OCI-LY3 (cell line): ENCODE measurements at regions not wholly inside any gene's neighbourhood (a gene's known extent, or its start where the extent isn't known, plus 50 kb on each side); places are given as distances from the start of the nearest gene placed in this dataset.

Source experiments
- H2AFZ ChIP-seq: fragments of 200-600, 300-600 bp; shearing (Covaris generic); 2 replicates; pipeline ENCODE4 v1.6.0; 2014; ENCODE audit warnings: antibody characterized with exemption, low read depth, low read length
- H3K27ac ChIP-seq: fragments of 200-600, 300-600 bp; sonication (generic); 2 replicates; pipeline ENCODE4 v1.5.1; 2014; ENCODE audit warnings: mild to moderate bottlenecking, low read length, moderate library complexity, mixed read lengths
- H3K27me3 ChIP-seq: fragments of 200-600, 300-600 bp; sonication (generic); 2 replicates; pipeline ENCODE4 v1.6.1; 2014; ENCODE audit warnings: low read depth, low read length, mixed read lengths
- H3K36me3 ChIP-seq: fragments of 200-600, 300-600 bp; sonication (generic); replicated peaks from 2 replicates; pipeline ENCODE3; 2014; ENCODE audit warnings: low read depth, low read length, mixed read lengths
- H3K4me1 ChIP-seq: fragments of 300-600, 200-600 bp; sonication (generic); 2 replicates; pipeline ENCODE4 v1.6.1; 2014; ENCODE audit warnings: low read length, mixed read lengths
- H3K4me2 ChIP-seq: fragments of 200-600, 300-600 bp; sonication (generic); 2 replicates; pipeline ENCODE4 v1.6.1; 2014; ENCODE audit warnings: low read length, mixed read lengths
- H3K4me3 ChIP-seq: fragments of 300-600, 200-600 bp; sonication (generic); 2 replicates; pipeline ENCODE4 v1.5.1; 2014; ENCODE audit warnings: antibody characterized with exemption, mild to moderate bottlenecking, low read length, moderate library complexity
- H3K79me2 ChIP-seq: fragments of 300-600, 200-600 bp; shearing (Covaris generic); 2 replicates; pipeline ENCODE4 v1.6.1; 2014; ENCODE audit warnings: mild to moderate bottlenecking, low read length, mixed read lengths
- H3K9ac ChIP-seq: fragments of 300-600, 200-600 bp; shearing (Covaris generic); 2 replicates; pipeline ENCODE4 v1.6.0; 2014; ENCODE audit warnings: mild to moderate bottlenecking, low read length, moderate library complexity
- H3K9me3 ChIP-seq: fragments of 200-600, 300-600 bp; shearing (Covaris generic); 2 replicates; pipeline ENCODE4 v1.6.1; 2014; ENCODE audit warnings: low read length, mixed read lengths; ENCODE audit not compliant: insufficient read depth
- H4K20me1 ChIP-seq: fragments of 200-600, 300-600 bp; sonication (generic); 2 replicates; pipeline ENCODE4 v1.6.1; 2016; ENCODE audit warnings: low read length, mixed read lengths; ENCODE audit not compliant: insufficient read depth
- CTCF ChIP-seq: fragments of 200-600, 300-600 bp; sonication (generic); IDR thresholded peaks from 2 replicates; pipeline ENCODE4 v1.5.1; 2014; ENCODE audit warnings: antibody characterized with exemption, low read length, low read depth
- EZH2phosphoT487 ChIP-seq: fragments of 200-600 bp; shearing (Covaris generic); IDR thresholded peaks from 2 replicates; pipeline ENCODE4 v1.6.1; 2018; ENCODE audit warnings: antibody characterized with exemption, mixed run types, low read depth

- no peak overlapping the region for H3K9ac ChIP-seq
- no peak overlapping the region for H3K27ac ChIP-seq
- peak overlapping the region; percentile 67; the same call in 1 of the 2 replicates for H3K4me2 ChIP-seq
- no peaks in the 10 kb centered on the region for H3K36me3 ChIP-seq
- H3K9me3 ChIP-seq, result no peaks in the 10 kb centered on the region
- H3K79me2 ChIP-seq, result no peaks in the 10 kb centered on the region
- no peak overlapping the region for H2AFZ ChIP-seq
- TF ChIP-seq EZH2phosphoT487, result no peak
- no peak for TF ChIP-seq CTCF
- no peaks in the 10 kb centered on the region for H3K27me3 ChIP-seq
- H3K4me3 ChIP-seq, result no peak overlapping the region; the same call in 1 of the 2 replicates
- no peaks in the 10 kb centered on the region for H4K20me1 ChIP-seq
- peaks cover 7% of the 10 kb centered on the region for H3K4me1 ChIP-seq
Observed at GRCh38 chr2:228599781-228600180, 418.3 kb upstream of the SPHKAP start.

DNA sequence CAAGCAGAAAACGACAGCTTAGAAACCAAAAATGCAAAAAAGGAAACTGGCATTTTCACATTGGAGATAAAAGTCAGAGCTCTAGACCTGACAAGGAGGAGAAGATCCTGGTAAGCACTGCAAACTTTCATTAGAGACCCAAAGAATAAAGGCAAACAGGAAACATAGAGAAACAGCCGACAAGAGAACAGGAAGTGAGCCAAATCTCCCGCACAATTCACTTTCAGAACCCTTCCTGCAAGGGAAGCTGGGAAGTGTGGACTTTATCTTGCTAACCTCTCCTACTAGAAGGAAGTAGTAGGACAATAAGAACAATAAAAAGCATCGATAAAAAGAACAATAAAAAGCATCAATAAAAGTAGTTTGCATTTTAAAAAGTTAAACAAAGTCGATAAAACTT is 417.8 kb upstream of the SPHKAP start:
- Histone ChIP-seq H3K27me3 (no peaks in the 10 kb centered on the region), H3K79me2 (no peaks in the 10 kb centered on the region), H3K4me2 (peak overlapping the region; percentile 67), H3K36me3 (no peaks in the 10 kb centered on the region), H3K9ac (no peak overlapping the region), H4K20me1 (no peaks in the 10 kb centered on the region), H3K9me3 (no peaks in the 10 kb centered on the region), H3K27ac (no peak overlapping the region), H3K4me3 (peak overlapping the region; percentile 46), H2AFZ (peak overlapping the region; percentile 83), H3K4me1 (peaks cover 7% of the 10 kb centered on the region)
- TF ChIP-seq EZH2phosphoT487 (no peak), CTCF (no peak)

GRCh38 chr2:228597032-228597431 is 415.5 kb upstream of the SPHKAP start:
- Histone ChIP-seq H3K36me3 (no peaks in the 10 kb centered on the region), H3K9me3 (no peaks in the 10 kb centered on the region), H3K27me3 (no peaks in the 10 kb centered on the region), H3K4me1 (peaks cover 18% of the 10 kb centered on the region), H3K4me3 (no peak overlapping the region), H2AFZ (no peak overlapping the region), H4K20me1 (no peaks in the 10 kb centered on the region), H3K27ac (no peak overlapping the region), H3K79me2 (no peaks in the 10 kb centered on the region), H3K9ac (no peak overlapping the region), H3K4me2 (no peak overlapping the region)
- no peak for TF ChIP-seq EZH2phosphoT487
- TF ChIP-seq CTCF, result no peak

DNA sequence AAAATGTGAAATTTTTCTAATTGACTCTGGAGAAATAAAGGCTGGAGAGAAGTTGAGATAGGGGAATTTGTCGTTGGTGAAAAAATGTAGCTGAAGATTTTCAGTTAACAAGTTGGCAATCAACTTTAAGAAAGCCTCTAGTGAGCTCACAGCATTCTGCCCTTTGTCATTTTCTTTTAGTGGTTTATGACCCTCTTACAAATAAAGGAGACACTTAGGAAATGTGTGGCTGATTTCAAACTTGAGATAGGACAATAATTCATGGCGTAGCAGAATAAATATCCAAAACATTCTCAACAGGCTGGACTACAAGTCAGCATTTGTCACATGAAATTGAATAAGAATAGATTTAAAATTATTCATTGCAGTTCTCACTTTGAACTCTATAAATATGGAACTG is 412.5 kb upstream of the SPHKAP start:
- peaks cover 30% of the 10 kb centered on the region for H3K4me1 ChIP-seq
- TF ChIP-seq CTCF, result no peak
- TF ChIP-seq EZH2phosphoT487, result no peak
- H4K20me1 ChIP-seq, result no peaks in the 10 kb centered on the region
- H3K27ac ChIP-seq, result no peak overlapping the region
- H3K36me3 ChIP-seq, result no peaks in the 10 kb centered on the region
- H3K79me2 ChIP-seq, result no peaks in the 10 kb centered on the region
- H3K9me3 ChIP-seq, result no peaks in the 10 kb centered on the region
- H3K27me3 ChIP-seq, result no peaks in the 10 kb centered on the region
- no peak overlapping the region for H2AFZ ChIP-seq
- H3K9ac ChIP-seq, result no peak overlapping the region
- no peak overlapping the region for H3K4me3 ChIP-seq
- no peak overlapping the region for H3K4me2 ChIP-seq
